ENCODE measurements at regions not wholly inside any gene's neighbourhood (a gene's known extent, or its start where the extent isn't known, plus 50 kb on each side); places are given as distances from the start of the nearest gene placed in this dataset.
"Not testable (repeated sequence)": the region's sequence is repeated elsewhere in the genome, so short reads cannot be mapped to it uniquely, and the experiment has no call there.

DNA sequence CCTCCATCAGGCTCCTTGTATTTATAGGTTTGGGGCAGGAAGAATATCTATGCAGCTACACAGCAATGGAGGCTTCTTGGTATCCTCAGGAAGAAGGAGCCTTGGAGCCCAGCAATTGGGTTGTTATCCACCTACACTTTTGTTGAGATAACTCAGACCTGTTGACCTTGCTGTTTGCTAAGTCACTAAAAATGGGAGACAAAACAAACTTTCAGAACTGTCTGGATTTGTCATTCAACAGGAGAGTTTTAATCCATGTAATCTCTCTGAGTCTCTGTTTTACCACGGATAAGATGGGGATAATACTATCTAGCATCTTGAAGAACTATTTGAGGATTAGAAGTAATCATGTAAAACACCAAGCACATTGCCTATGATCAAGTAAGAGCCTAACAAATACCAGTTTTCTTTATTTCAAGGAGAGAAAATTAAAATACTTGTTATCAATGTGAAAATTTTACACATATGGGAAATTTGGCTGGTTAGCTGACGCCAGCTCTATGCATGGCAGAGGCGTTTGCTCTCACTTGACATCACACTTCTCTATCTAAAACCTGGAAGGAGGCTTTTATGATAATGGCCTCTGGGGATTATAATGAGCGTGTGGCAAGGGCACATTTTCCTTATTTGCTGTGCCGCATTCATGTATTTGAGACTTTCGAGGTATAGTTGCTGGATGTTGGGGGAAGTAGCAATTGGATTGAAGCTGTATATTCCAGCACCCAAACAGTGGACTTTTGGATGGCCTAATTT lies 215.6 kb downstream of the PDCD6IP start:
- no peak for DNase-seq

DNA sequence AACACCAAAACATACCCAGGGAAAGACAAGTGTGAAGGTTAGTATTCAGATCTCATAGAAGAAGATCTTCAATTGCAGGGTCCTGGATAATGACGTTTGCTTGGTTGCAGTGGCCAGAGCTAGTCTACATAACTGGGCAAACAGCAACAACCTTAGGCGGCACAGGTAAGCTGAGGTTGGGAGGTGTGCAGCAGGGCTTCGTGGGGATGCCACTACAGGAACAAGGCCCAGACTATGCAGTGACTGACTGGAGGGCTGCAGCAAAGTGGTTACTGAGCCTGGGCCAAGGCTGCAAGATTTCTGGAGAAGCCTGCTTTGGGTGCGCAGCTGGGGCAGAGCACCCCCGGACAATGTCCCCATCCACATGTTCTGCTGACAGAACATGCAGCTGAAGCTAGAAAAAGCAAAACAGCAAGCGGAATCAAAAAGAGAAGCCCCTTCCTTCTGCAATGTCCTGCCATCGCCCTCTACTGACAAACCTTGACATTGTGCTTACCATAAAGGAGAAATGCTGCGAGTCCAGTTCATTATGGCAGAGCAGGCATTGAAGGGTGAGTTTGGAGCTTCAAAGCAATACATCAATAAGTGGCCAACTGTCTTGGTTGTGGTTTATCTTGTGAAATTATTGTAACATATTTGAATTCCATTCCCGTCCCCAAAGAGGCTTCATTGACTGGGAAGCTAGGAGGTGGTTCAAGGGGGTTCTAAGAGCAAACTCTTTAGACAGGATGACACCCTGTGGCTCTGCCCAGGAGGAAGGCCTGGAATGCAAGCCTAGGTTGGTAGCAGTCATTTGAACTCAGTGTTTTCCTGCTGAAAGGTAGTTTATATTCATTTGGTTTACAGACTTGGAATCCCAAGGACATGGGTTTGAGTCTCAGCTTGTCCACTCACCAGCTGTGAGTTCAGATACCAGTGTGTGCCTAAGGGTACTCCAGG lies 217.0 kb downstream of the PDCD6IP start:
- no peak for DNase-seq

GRCh38 chr3:34016925-34017587 lies 218.6 kb downstream of the PDCD6IP start:
- no peak for DNase-seq

GRCh38 chr3:34017757-34018156 lies 219.3 kb downstream of the PDCD6IP start:
- DNase-seq: no peak

DNA sequence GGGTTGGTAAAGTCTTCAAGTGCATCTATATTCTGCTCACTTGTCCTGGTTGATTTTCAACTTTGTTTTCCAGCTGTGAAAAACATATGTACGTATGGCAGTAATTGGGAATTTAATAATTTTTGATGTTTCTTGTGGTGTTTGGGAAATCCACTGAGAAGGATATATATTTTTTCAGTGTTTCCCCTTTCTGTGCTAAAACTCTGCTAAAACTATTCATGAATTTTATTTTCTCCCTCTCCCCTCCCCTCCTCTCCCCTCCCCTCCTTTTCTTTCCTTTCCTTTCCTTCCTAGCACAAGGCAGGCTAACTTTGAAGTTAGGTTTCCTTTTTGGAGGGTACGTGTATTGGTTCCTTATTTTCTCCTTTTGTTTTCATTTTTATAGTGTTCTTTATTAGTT lies 220.7 kb downstream of the PDCD6IP start:
- DNase-seq: no peak

GRCh38 chr3:34020170-34020569 lies 221.7 kb downstream of the PDCD6IP start:
- no peak for DNase-seq

DNA sequence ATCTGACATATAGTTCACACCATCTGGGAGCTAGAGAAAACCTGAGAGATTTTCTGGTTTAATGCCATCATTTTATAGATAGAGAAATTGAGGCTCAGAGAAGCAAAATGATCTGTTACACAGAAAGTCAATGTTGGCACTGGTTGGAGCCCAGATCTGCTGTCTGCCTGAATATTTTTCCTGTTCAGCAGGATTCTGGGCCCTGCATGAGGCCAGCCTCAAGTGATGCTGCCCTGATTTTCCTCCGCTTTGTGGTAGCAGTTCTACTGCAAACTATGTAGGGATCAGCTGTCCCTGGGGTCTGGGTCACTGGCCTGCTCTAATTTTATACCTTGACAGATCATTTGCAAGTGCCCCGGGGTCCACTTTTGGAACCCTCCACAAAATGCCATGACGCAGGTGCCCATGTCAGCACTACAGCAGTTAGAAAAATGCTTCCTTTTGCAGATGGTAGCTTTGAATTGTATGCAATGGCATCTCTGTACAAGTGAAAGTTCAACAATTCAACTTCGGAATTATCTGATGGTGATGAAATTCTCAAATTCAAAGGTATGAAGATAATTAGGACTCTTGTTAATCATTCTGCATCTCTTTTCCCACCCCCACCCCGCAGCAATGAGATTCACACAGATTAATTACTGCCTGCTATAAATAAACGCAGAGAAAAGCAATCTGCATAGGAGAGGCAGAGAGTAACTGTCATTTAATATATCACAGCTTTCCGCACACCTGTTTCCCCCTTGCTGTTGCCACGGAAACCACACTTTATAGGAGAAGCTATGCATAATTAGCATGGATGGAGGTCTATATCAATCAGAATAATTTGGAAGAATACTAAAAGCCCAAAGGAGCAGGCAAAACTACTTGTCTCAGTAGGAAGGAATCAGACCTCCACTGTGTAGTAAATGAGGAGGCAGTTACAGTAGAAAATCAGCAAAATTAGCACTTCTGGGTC lies 222.6 kb downstream of the PDCD6IP start:
- DNase-seq: no peak

DNA sequence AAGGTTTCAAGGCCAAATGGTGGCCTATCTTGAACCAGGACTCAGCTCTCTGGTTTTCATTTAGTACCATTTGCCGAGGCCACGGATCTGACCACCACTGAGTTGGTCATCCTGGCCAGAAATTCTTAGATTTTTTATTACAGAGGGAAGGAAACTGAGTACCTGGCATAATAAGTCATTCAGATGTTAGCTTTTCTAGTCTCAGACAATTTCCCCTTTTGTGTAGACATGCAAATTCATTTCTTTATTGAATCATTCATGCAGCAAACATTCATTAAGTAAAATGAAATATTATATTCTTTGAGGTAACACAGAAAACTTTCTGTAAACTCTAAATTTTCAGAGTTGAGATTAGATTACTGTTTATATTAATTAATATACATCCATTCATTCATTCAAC lies 223.7 kb downstream of the PDCD6IP start:
- DNase-seq: no peak

- DNase-seq: no peak
Measured at GRCh38 chr3:34024447-34025240, 226.2 kb downstream of the PDCD6IP start.

- no peak for DNase-seq
Measured at GRCh38 chr3:34033839-34034238, 235.4 kb downstream of the PDCD6IP start.

GRCh38 chr3:34034840-34035239 lies 236.4 kb downstream of the PDCD6IP start:
- DNase-seq: no peak

DNA sequence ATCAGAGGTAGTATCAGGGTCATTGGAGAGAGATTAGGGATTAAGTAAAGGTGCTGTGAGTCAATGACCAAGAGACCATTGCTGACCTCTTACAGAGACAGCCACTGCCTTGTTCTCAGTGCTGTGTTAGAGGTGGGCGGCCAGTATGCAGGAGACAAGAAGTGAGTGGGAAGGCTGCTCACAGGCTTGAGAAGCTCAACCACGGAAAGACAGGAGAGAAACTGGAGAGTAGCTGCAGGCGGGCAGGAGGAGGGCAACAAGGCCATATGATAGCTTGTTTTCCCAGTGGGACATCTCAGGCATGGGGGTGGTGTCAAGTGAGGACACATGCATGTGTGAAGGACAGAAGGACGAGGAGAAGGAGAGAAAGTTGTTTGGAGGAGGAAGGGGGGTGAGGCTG lies 237.3 kb downstream of the PDCD6IP start:
- no peak for DNase-seq

GRCh38 chr3:34037260-34037659 lies 238.8 kb downstream of the PDCD6IP start:
- DNase-seq: no peak

- no peak for DNase-seq
Measured at GRCh38 chr3:34038131-34038530, 239.7 kb downstream of the PDCD6IP start.

DNA sequence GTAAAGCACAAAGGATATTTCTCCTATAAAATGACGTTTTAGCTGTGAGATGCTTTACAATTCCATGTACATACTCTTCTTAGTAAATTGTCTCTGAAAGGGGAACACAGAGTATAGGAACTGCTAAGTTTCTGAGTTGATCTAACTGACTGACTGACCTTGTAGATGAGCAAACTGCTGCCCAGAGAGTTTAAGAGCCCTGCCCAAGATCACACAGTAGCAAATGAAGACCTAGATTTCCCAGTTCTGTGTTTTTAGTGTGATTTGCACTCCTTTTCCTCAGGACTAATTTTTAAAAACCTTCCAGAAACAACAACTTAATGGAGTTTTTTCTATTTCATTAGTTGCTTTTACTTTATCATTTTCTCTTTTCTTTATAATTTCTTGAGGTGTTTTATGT lies 247.7 kb downstream of the PDCD6IP start:
- no peak for DNase-seq

- DNase-seq: no peak
Measured at GRCh38 chr3:34053626-34054025, 255.2 kb downstream of the PDCD6IP start.

- no peak for DNase-seq
Measured at GRCh38 chr3:34056181-34056910, 257.9 kb downstream of the PDCD6IP start.

GRCh38 chr3:34056951-34057390 lies 258.5 kb downstream of the PDCD6IP start:
- no peak for DNase-seq

- DNase-seq: not testable (repeated sequence)
Measured at GRCh38 chr3:34060995-34061394, 262.6 kb downstream of the PDCD6IP start.

- DNase-seq: no peak
Measured at GRCh38 chr3:34065901-34066300, 267.5 kb downstream of the PDCD6IP start.

DNA sequence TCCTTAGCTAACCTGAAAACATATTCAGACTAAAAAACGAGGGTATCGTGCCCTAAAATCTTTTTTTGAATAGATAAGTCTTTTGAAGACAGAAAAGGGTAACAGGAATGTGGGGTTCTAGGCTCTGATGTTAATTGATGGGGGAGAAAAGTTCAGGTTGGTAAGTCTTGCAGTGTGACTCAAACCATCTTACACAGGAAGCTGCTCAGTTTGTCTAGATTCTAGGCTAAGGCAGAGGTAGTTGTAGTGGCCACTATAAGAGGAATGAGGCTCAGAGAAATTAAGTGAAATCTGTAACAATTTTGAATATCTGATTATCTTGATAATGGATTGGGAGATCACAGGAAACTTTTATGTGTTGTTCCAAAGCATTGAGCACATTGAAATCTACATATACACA lies 267.9 kb downstream of the PDCD6IP start:
- no peak for DNase-seq
